Right lobe of liver (tissue), 6 donors: ENCODE measurements at regions not wholly inside any gene's neighbourhood (a gene's known extent, or its start where the extent isn't known, plus 50 kb on each side); places are given as distances from the start of the nearest gene placed in this dataset.

Experiments used
- ATAC-seq, 4 donors: fragments of 200-7000 bp; cut with Tn5 transposase; one replicate each; pipeline ENCODE4 v1.9.1; 2020; ENCODE audit warnings: mild to moderate bottlenecking in 4 of 4, moderate library complexity in 4 of 4
- DNase-seq, 3 donors: peaks; one replicate each; pipeline ENCODE4 v3.0.0-alpha.2; 2020
- H3K27ac ChIP-seq, 3 donors: fragments of 200-600 bp; one replicate each; pipeline ENCODE4 v1.8.0; 2022
- H3K27me3 ChIP-seq, 2 donors: fragments of 200-600 bp; one replicate each; pipeline ENCODE4 v1.8.0; 2022
- H3K36me3 ChIP-seq, 4 donors: fragments of 200-600 bp; sonication (generic) in 1 of 4; one replicate each; pipeline versions ENCODE4 v1.5.1 to v1.8.0; 2017 to 2022; ENCODE audit warnings: control low read depth in 1 of 4
- H3K4me1 ChIP-seq, 4 donors: fragments of 200-600 bp; sonication (generic) in 1 of 4; one replicate each; pipeline versions ENCODE4 v1.5.1 to v1.8.0; 2017 to 2022; ENCODE audit warnings: control low read depth in 1 of 4
- H3K4me3 ChIP-seq, 3 donors: fragments of 200-600 bp; one replicate each; pipeline ENCODE4 v1.8.0; 2022
- H3K9me3 ChIP-seq, 4 donors: fragments of 200-600 bp; sonication (generic) in 1 of 4; one replicate each; pipeline versions ENCODE4 v1.5.1 to v1.8.0; 2017 to 2022; ENCODE audit warnings: control low read depth in 1 of 4
- POLR2A ChIP-seq: fragments of 450-650 bp; IDR thresholded peaks from one replicate; pipeline ENCODE4 v1.6.1; 2017; ENCODE audit warnings: antibody characterized with exemption, mild to moderate bottlenecking
- WGBS: methylation state at CpG from one replicate; pipeline ENCODE4 v1.1.6; 2018; ENCODE audit warnings: low coverage, low lambda C conversion rate; ENCODE audit not compliant: insufficient coverage; ENCODE audit errors: missing lambda C conversion rate; 5-methylcytosine and 5-hydroxymethylcytosine counted together
- intact Hi-C, 2 donors: fragments of 100-400 bp; cut with DNase I; formaldehyde crosslinking; loops; one replicate each; pipeline versions ENCODE4 v1.11.2 to v1.14.1; 2022
- TF ChIP-seq, protein P1 (sequence below), 4 donors: fragments of 200-600 bp in 3 of 4; fragments of 450-650 bp in 1 of 4; IDR thresholded peaks; one replicate each; pipeline versions ENCODE4 v1.5.1 to v1.8.0; 2016 to 2022; ENCODE audit warnings: antibody characterized with exemption in 4 of 4, mild to moderate bottlenecking in 2 of 4
- donor health status: DM: no; HTN: yes; CAD: no.
- donor health status: DM: no; HTN: no; CAD: no.
- donor health status: DM: no; HTN: no; CAD: no.
- donor health status: DM: no; HTN: yes; CAD: no.
- donor health status: DM: no; HTN: yes; CAD: no.

DNA sequence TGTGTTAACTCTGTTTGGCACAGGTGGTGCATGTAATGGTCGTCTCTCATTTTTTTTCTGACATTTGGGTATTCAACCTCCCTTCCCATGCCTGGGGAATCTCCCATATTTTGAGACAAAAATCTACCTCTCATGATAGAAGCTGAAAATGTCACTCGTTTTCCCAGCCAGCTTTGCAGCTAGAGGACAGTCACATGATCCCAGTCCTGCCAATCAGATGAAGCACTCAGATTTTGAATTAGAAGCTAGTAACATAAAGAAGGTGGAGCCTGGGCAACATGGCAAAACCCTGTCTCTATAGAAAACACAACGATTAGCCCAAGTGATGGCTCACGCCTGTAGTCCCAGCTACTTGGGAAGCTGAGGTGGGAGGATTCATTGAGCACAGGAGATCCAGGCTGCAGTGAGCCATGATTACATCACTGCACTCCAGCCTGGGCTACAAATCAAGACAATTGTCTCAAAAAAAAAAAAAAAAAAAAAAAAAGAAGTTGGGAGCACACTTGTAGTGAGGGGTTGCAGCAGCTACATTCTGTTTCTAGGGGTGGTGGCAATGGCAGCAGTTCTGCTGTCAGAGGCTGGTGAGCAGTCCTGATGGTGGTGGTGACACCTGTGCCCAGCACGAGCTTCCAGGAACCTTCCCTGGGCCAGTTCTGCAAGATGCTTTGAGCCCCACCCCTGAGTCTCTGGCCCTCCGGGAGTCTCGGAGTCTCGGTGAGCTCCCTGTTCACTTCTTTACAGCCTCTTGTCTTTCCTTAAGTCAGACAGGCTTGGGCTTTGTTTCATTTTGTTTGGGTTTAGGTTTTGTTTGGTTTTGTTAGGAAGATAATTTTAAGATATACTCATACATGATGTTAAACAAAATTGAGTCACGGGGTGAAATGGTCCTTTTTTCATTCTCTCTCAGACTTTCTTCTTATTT, 94.1 kb upstream of the KCNG1 start:
- DNase-seq, result no peak
- WGBS, result 48% methylated on average over 9 of the region's 9 CpGs
- no peaks in the 10 kb centered on the region for H3K4me1 ChIP-seq
- intact Hi-C loops, result no loop called here
- no peaks in the 10 kb centered on the region for H3K36me3 ChIP-seq
- no peaks in the 10 kb centered on the region for H3K9me3 ChIP-seq
- ATAC-seq, result no peak
- H3K27ac ChIP-seq, result no peak overlapping the region
- TF ChIP-seq, protein P1, sequence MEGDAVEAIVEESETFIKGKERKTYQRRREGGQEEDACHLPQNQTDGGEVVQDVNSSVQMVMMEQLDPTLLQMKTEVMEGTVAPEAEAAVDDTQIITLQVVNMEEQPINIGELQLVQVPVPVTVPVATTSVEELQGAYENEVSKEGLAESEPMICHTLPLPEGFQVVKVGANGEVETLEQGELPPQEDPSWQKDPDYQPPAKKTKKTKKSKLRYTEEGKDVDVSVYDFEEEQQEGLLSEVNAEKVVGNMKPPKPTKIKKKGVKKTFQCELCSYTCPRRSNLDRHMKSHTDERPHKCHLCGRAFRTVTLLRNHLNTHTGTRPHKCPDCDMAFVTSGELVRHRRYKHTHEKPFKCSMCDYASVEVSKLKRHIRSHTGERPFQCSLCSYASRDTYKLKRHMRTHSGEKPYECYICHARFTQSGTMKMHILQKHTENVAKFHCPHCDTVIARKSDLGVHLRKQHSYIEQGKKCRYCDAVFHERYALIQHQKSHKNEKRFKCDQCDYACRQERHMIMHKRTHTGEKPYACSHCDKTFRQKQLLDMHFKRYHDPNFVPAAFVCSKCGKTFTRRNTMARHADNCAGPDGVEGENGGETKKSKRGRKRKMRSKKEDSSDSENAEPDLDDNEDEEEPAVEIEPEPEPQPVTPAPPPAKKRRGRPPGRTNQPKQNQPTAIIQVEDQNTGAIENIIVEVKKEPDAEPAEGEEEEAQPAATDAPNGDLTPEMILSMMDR (IDR thresholded peaks at IDR 0.05), result no peak
- no peak for TF ChIP-seq POLR2A
- H3K4me3 ChIP-seq, result no peak overlapping the region
- no peaks in the 10 kb centered on the region for H3K27me3 ChIP-seq

DNA sequence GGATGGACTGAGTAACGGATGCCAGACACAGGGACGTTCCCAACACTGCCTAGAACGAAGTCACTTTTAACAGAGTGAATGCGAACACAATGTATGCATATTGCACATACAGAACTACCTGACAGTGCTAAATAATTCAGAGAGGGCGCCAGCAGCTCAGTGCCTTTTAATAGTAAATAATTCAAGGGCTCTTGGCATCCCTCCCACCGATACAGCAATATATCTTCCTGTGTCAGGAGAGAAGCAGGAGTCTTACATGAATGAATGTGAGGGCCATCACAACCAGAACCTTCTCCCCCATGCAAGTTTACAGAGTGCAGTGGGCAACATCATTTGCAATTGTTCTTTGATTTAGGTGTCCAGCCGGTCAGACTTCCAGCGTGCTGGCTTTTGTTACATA, 88.4 kb upstream of the KCNG1 start:
- Histone ChIP-seq H3K36me3 (no peaks in the 10 kb centered on the region), H3K27ac (no peak overlapping the region), H3K4me3 (no peak overlapping the region), H3K9me3 (no peaks in the 10 kb centered on the region), H3K27me3 (no peaks in the 10 kb centered on the region), H3K4me1 (no peaks in the 10 kb centered on the region)
- DNase-seq (no peak), ATAC-seq (no peak)
- 57% methylated on average over 8 of the region's 8 CpGs for WGBS
- TF ChIP-seq, protein P1 (IDR thresholded peaks at IDR 0.05), result no peak
- no peak for TF ChIP-seq POLR2A
- intact Hi-C loops, result no loop called here

DNA sequence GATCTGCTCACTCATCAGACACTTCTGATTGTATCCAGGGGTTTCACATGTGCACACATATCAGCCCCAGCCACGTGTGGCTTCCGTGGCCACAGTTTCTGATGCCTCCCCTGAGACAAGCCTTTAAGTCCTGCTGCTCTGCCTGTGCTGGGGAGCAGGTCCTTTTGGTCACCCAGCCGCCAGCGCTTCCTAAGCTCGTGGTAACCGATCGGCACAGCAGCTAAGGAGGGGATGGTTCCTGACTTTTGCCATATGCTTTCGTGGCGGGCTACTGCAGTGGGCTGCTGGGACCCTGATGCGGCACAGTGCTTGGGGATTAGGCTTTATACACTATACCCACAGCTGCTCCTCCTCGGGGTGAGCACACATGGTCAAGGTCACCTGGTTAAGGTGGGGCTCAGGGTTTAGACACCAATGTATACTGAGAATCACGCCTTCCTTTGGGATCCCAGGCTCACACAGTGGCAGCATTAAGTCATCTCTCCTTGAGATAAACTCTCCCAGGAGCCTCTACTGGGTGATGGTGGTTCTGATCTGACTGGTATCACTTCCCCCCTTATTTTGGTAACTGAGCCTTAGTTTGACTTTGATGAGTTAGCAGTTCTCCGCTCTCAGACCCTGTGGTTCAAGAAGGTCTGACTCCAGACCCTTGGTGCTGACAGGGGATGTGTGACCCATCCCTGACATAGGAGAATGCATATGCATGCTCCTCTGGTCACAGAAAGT, 85.9 kb upstream of the KCNG1 start:
- H3K9me3 ChIP-seq, result no peaks in the 10 kb centered on the region
- ATAC-seq, result no peak
- no peaks in the 10 kb centered on the region for H3K4me1 ChIP-seq
- TF ChIP-seq, protein P1 (IDR thresholded peaks at IDR 0.05), result no peak
- no peak for TF ChIP-seq POLR2A
- intact Hi-C loops, result no loop called here
- H3K4me3 ChIP-seq, result no peak overlapping the region
- no peaks in the 10 kb centered on the region for H3K27me3 ChIP-seq
- DNase-seq, result no peak
- no peaks in the 10 kb centered on the region for H3K36me3 ChIP-seq
- no peak overlapping the region for H3K27ac ChIP-seq
- WGBS, result 91% methylated on average over 6 of the region's 13 CpGs

- intact Hi-C loops, result no loop called here
- no peak for ATAC-seq
- WGBS, result 68% methylated on average over 3 of the region's 3 CpGs
- no peak for TF ChIP-seq POLR2A
- TF ChIP-seq, protein P1 (IDR thresholded peaks at IDR 0.05), result no peak
- no peak overlapping the region for H3K27ac ChIP-seq
- no peak for DNase-seq
- H3K27me3 ChIP-seq, result no peaks in the 10 kb centered on the region
- no peaks in the 10 kb centered on the region for H3K9me3 ChIP-seq
- no peaks in the 10 kb centered on the region for H3K4me1 ChIP-seq
- H3K36me3 ChIP-seq, result no peaks in the 10 kb centered on the region
- no peak overlapping the region for H3K4me3 ChIP-seq
Measured at GRCh38 chr20:51106011-51106410, 83.1 kb upstream of the KCNG1 start.
